C4-2B (cell line): ENCODE measurements at regions not wholly inside any gene's neighbourhood (a gene's known extent, or its start where the extent isn't known, plus 50 kb on each side); places are given as distances from the start of the nearest gene placed in this dataset.

ENCODE experiments used
- ZFX ChIP-seq: fragments of 450-650 bp; IDR thresholded peaks from 2 replicates; pipeline ENCODE4 v1.6.1; 2017
- TF ChIP-seq, protein P1 (sequence below): fragments of 450-650 bp; conservative IDR thresholded peaks from 2 replicates; pipeline ENCODE4 v1.5.1; 2017; ENCODE audit warnings: mild to moderate bottlenecking

DNA sequence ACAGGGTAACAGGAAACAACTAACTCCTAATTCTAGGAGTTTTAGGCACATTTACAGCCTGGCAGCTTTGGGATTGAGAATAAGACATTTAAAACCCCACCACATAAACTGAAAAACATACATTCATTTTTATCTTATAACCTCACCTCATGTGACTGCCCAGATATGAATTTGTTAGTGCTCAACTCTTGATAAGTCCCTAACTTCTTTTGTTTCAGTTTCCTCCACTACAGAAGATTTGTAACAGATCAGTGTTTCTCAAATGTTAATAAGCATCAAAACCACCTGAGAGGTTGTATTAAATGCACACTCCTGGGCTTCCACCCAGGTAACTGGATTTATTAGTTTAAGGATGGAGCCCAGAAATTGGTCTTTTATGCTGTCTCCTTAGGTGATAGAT is 190.1 kb upstream of the ARID1B start:
- TF ChIP-seq, protein P1, sequence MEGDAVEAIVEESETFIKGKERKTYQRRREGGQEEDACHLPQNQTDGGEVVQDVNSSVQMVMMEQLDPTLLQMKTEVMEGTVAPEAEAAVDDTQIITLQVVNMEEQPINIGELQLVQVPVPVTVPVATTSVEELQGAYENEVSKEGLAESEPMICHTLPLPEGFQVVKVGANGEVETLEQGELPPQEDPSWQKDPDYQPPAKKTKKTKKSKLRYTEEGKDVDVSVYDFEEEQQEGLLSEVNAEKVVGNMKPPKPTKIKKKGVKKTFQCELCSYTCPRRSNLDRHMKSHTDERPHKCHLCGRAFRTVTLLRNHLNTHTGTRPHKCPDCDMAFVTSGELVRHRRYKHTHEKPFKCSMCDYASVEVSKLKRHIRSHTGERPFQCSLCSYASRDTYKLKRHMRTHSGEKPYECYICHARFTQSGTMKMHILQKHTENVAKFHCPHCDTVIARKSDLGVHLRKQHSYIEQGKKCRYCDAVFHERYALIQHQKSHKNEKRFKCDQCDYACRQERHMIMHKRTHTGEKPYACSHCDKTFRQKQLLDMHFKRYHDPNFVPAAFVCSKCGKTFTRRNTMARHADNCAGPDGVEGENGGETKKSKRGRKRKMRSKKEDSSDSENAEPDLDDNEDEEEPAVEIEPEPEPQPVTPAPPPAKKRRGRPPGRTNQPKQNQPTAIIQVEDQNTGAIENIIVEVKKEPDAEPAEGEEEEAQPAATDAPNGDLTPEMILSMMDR, result no peak
- no peak for TF ChIP-seq ZFX
